GM23338 (cell line): ENCODE measurements at regions not wholly inside any gene's neighbourhood (a gene's known extent, or its start where the extent isn't known, plus 50 kb on each side); places are given as distances from the start of the nearest gene placed in this dataset.

Source experiments
- ATAC-seq: fragments of 200-7000 bp; cut with Tn5 transposase; 3 replicates; pipeline ENCODE4 v1.9.1; 2020
- DNase-seq: peaks from one replicate; pipeline ENCODE4 v3.0.0-alpha.2; 2015; ENCODE audit warnings: low spot score
- H2AFZ ChIP-seq: fragments of 200-600 bp; sonication (generic); 2 replicates; pipeline ENCODE4 v1.8.0; 2016; ENCODE audit warnings: antibody characterized with exemption, mild to moderate bottlenecking, moderate library complexity
- H3F3A ChIP-seq: fragments of 200-600 bp; sonication (generic); replicated peaks from 2 replicates; pipeline ENCODE4 v1.8.0; 2017; ENCODE audit warnings: antibody characterized with exemption, mixed run types, low read depth
- H3K27ac ChIP-seq: fragments of 200-600 bp; sonication (generic); 2 replicates; pipeline ENCODE4 v1.6.1; 2016; ENCODE audit warnings: low read depth
- H3K27me3 ChIP-seq: fragments of 200-600 bp; sonication (generic); 2 replicates; pipeline ENCODE4 v1.8.0; 2016; ENCODE audit warnings: mild to moderate bottlenecking, mixed run types, moderate library complexity; ENCODE audit not compliant: insufficient read depth
- H3K36me3 ChIP-seq: fragments of 200-600 bp; sonication (generic); 2 replicates; pipeline ENCODE4 v1.8.0; 2016; ENCODE audit warnings: mild to moderate bottlenecking; ENCODE audit not compliant: insufficient read depth
- H3K4me1 ChIP-seq: fragments of 200-600 bp; sonication (generic); 2 replicates; pipeline ENCODE4 v1.8.0; 2016; ENCODE audit warnings: mild to moderate bottlenecking, moderate library complexity; ENCODE audit not compliant: insufficient read depth
- H3K4me2 ChIP-seq: fragments of 200-600 bp; sonication (generic); 2 replicates; pipeline ENCODE4 v1.7.1; 2017; ENCODE audit warnings: mixed run types
- H3K4me3 ChIP-seq: fragments of 200-600 bp; sonication (generic); 2 replicates; pipeline ENCODE4 v1.6.1; 2016; ENCODE audit warnings: mixed run types
- H3K79me2 ChIP-seq: fragments of 200-600 bp; sonication (generic); replicated peaks from 2 replicates; pipeline ENCODE4 v1.8.0; 2017; ENCODE audit warnings: mild to moderate bottlenecking; ENCODE audit not compliant: insufficient read depth
- H3K9me2 ChIP-seq: fragments of 200-600 bp; sonication (generic); 2 replicates; pipeline ENCODE4 v1.8.0; 2017; ENCODE audit not compliant: insufficient read depth
- H4K20me1 ChIP-seq: fragments of 200-600 bp; sonication (generic); replicated peaks from 2 replicates; pipeline ENCODE4 v1.8.0; 2017; ENCODE audit warnings: mild to moderate bottlenecking; ENCODE audit not compliant: insufficient read depth
- H3K27ac Mint-ChIP-seq: 2 replicates; pipeline ENCODE4 v1.8.0; 2020; ENCODE audit warnings: inconsistent platforms, mild to moderate bottlenecking, moderate library complexity, mixed read lengths
- H3K27me3 Mint-ChIP-seq: 3 replicates; pipeline ENCODE4 v1.8.0; 2022; ENCODE audit warnings: low read depth, mild to moderate bottlenecking, moderate library complexity, mixed read lengths, inconsistent platforms; ENCODE audit not compliant: insufficient read depth, poor library complexity
- H3K36me3 Mint-ChIP-seq: 3 replicates; pipeline ENCODE4 v1.8.0; 2021; ENCODE audit warnings: low read depth, mild to moderate bottlenecking, inconsistent platforms, moderate library complexity, mixed read lengths
- H3K4me1 Mint-ChIP-seq: 3 replicates; pipeline ENCODE4 v1.8.0; 2020; ENCODE audit warnings: mild to moderate bottlenecking, inconsistent platforms, mixed read lengths
- H3K4me3 Mint-ChIP-seq: 3 replicates; pipeline ENCODE4 v1.8.0; 2021; ENCODE audit warnings: moderate library complexity, mild to moderate bottlenecking, inconsistent platforms, mixed read lengths
- H3K9me3 Mint-ChIP-seq: 3 replicates; pipeline ENCODE4 v1.8.0; 2020; ENCODE audit warnings: moderate library complexity, mild to moderate bottlenecking, inconsistent platforms, mixed read lengths
- CREB1 ChIP-seq: fragments of 250-450 bp; sonication (Bioruptor Pico); IDR thresholded peaks from 2 replicates; pipeline ENCODE4 v1.5.0; 2020; ENCODE audit warnings: low read depth, mild to moderate bottlenecking, moderate library complexity
- EZH2 ChIP-seq: fragments of 200-600 bp; sonication (generic); IDR thresholded peaks from one replicate; pipeline ENCODE4 v1.8.0; 2017; ENCODE audit warnings: antibody characterized with exemption, mild to moderate bottlenecking, low read depth; ENCODE audit not compliant: unreplicated experiment
- JUNB ChIP-seq: IDR thresholded peaks from one replicate; pipeline ENCODE4 v1.6.1; 2016; ENCODE audit warnings: antibody characterized with exemption; ENCODE audit not compliant: unreplicated experiment
- NANOG ChIP-seq: IDR thresholded peaks from 2 replicates; pipeline ENCODE4 v1.6.1; 2016; ENCODE audit warnings: antibody characterized with exemption, borderline replicate concordance
- POLR2AphosphoS5 ChIP-seq: IDR thresholded peaks from 2 replicates; pipeline ENCODE4 v1.6.1; 2016; ENCODE audit warnings: antibody characterized with exemption, low read depth
- STAT1 ChIP-seq: IDR thresholded peaks from one replicate; pipeline ENCODE4 v1.6.1; 2016; ENCODE audit warnings: antibody characterized with exemption; ENCODE audit not compliant: unreplicated experiment
- ZNF114 ChIP-seq: fragments of 250-450 bp; sonication (Bioruptor Pico); IDR thresholded peaks from 2 replicates; pipeline ENCODE4 v1.5.0; 2020; ENCODE audit warnings: mild to moderate bottlenecking, moderate library complexity
- TF ChIP-seq, protein P1 (sequence below): fragments of 250-450 bp; sonication (Bioruptor Pico); IDR thresholded peaks from 2 replicates; pipeline ENCODE4 v1.5.0; 2020; ENCODE audit warnings: mild to moderate bottlenecking, moderate library complexity
- TF ChIP-seq, protein P2 (sequence below): IDR thresholded peaks from one replicate; pipeline ENCODE4 v1.6.1; 2018; ENCODE audit warnings: antibody characterized with exemption; ENCODE audit not compliant: unreplicated experiment

DNA sequence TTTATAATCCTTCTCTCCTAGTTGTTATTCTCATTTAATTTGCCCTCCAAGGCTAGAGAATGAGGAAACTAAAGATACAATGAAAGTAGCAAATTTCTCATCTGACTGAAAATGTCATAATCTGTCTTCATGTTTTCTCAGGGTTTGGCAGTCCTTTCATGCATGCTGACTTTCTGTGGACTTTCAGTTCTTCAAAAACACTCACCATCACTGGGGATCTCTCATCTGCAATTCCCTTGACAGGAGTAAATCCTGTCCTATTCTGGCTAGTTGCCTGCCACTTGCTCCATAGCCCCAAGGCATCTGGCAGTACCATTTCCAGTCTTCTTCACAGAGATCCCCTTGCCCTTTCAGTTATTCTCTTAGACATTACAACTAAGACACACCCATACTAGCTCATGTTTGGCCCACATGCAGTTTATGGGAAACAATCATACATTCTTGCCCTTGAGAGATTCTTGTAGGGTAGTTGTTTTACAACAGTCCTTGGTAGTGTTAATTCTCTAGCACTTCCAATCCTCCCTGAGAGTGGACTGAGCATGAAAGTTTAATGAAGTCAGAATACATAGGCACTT lies 449.7 kb upstream of the KLHL4 start (continued):
- TF ChIP-seq, protein P1, sequence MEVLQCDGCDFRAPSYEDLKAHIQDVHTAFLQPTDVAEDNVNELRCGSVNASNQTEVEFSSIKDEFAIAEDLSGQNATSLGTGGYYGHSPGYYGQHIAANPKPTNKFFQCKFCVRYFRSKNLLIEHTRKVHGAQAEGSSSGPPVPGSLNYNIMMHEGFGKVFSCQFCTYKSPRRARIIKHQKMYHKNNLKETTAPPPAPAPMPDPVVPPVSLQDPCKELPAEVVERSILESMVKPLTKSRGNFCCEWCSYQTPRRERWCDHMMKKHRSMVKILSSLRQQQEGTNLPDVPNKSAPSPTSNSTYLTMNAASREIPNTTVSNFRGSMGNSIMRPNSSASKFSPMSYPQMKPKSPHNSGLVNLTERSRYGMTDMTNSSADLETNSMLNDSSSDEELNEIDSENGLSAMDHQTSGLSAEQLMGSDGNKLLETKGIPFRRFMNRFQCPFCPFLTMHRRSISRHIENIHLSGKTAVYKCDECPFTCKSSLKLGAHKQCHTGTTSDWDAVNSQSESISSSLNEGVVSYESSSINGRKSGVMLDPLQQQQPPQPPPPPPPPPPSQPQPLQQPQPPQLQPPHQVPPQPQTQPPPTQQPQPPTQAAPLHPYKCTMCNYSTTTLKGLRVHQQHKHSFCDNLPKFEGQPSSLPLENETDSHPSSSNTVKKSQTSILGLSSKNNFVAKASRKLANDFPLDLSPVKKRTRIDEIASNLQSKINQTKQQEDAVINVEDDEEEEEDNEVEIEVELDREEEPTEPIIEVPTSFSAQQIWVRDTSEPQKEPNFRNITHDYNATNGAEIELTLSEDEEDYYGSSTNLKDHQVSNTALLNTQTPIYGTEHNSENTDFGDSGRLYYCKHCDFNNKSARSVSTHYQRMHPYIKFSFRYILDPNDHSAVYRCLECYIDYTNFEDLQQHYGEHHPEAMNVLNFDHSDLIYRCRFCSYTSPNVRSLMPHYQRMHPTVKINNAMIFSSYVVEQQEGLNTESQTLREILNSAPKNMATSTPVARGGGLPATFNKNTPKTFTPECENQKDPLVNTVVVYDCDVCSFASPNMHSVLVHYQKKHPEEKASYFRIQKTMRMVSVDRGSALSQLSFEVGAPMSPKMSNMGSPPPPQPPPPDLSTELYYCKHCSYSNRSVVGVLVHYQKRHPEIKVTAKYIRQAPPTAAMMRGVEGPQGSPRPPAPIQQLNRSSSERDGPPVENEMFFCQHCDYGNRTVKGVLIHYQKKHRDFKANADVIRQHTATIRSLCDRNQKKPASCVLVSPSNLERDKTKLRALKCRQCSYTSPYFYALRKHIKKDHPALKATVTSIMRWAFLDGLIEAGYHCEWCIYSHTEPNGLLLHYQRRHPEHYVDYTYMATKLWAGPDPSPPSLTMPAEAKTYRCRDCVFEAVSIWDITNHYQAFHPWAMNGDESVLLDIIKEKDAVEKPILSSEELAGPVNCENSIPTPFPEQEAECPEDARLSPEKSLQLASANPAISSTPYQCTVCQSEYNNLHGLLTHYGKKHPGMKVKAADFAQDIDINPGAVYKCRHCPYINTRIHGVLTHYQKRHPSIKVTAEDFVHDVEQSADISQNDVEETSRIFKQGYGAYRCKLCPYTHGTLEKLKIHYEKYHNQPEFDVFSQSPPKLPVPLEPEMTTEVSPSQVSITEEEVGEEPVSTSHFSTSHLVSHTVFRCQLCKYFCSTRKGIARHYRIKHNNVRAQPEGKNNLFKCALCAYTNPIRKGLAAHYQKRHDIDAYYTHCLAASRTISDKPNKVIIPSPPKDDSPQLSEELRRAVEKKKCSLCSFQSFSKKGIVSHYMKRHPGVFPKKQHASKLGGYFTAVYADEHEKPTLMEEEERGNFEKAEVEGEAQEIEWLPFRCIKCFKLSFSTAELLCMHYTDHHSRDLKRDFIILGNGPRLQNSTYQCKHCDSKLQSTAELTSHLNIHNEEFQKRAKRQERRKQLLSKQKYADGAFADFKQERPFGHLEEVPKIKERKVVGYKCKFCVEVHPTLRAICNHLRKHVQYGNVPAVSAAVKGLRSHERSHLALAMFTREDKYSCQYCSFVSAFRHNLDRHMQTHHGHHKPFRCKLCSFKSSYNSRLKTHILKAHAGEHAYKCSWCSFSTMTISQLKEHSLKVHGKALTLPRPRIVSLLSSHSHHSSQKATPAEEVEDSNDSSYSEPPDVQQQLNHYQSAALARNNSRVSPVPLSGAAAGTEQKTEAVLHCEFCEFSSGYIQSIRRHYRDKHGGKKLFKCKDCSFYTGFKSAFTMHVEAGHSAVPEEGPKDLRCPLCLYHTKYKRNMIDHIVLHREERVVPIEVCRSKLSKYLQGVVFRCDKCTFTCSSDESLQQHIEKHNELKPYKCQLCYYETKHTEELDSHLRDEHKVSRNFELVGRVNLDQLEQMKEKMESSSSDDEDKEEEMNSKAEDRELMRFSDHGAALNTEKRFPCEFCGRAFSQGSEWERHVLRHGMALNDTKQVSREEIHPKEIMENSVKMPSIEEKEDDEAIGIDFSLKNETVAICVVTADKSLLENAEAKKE (CRISPR knock-in tag): no peak

DNA sequence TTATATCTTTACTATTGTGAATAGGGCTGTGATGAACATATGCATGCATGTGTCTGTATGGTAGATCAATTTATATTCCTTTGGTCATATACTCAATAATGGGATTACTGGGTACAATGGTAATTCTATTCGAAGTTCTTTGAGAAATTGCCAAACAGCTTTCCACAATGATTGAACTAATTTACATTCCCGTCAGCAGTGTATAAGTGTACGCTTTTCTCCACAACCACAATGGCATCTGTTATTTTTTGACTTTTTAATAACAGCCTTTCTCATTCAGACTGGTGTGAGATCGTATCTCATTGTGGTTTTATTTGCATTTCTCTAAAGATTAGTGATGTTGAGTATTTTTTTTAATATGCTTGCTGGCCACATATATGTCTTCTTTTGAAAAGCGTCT lies 439.4 kb upstream of the KLHL4 start:
- Mint-ChIP-seq H3K4me1 (peaks cover 4% of the 10 kb centered on the region; the same call in 1 of the 3 replicates), H3K9me3 (no peaks in the 10 kb centered on the region), H3K27me3 (no peaks in the 10 kb centered on the region), H3K27ac (no peak overlapping the region), H3K4me3 (no peak overlapping the region), H3K36me3 (peaks cover 2% of the 10 kb centered on the region; the same call in 1 of the 3 replicates)
- Histone ChIP-seq H3F3A (no peaks in the 10 kb centered on the region), H3K4me3 (no peak overlapping the region), H3K4me1 (no peaks in the 10 kb centered on the region), H3K36me3 (no peaks in the 10 kb centered on the region), H3K4me2 (no peak overlapping the region), H3K27ac (no peak overlapping the region), H3K9me2 (no peaks in the 10 kb centered on the region), H2AFZ (no peak overlapping the region), H3K79me2 (no peaks in the 10 kb centered on the region), H3K27me3 (no peaks in the 10 kb centered on the region), H4K20me1 (no peaks in the 10 kb centered on the region)
- no peak for ATAC-seq
- no peak for DNase-seq
- no peak for TF ChIP-seq CREB1
- no peak for TF ChIP-seq POLR2AphosphoS5
- TF ChIP-seq, protein P2, sequence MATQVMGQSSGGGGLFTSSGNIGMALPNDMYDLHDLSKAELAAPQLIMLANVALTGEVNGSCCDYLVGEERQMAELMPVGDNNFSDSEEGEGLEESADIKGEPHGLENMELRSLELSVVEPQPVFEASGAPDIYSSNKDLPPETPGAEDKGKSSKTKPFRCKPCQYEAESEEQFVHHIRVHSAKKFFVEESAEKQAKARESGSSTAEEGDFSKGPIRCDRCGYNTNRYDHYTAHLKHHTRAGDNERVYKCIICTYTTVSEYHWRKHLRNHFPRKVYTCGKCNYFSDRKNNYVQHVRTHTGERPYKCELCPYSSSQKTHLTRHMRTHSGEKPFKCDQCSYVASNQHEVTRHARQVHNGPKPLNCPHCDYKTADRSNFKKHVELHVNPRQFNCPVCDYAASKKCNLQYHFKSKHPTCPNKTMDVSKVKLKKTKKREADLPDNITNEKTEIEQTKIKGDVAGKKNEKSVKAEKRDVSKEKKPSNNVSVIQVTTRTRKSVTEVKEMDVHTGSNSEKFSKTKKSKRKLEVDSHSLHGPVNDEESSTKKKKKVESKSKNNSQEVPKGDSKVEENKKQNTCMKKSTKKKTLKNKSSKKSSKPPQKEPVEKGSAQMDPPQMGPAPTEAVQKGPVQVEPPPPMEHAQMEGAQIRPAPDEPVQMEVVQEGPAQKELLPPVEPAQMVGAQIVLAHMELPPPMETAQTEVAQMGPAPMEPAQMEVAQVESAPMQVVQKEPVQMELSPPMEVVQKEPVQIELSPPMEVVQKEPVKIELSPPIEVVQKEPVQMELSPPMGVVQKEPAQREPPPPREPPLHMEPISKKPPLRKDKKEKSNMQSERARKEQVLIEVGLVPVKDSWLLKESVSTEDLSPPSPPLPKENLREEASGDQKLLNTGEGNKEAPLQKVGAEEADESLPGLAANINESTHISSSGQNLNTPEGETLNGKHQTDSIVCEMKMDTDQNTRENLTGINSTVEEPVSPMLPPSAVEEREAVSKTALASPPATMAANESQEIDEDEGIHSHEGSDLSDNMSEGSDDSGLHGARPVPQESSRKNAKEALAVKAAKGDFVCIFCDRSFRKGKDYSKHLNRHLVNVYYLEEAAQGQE: no peak
- no peak for TF ChIP-seq EZH2
- no peak for TF ChIP-seq STAT1
- no peak for TF ChIP-seq JUNB
- no peak for TF ChIP-seq NANOG
- no peak for TF ChIP-seq ZNF114 (CRISPR knock-in tag)
